KMS-11 (cell line): ENCODE measurements at regions not wholly inside any gene's neighbourhood (a gene's known extent, or its start where the extent isn't known, plus 50 kb on each side); places are given as distances from the start of the nearest gene placed in this dataset.

Source experiments
- H2AFZ ChIP-seq: fragments of 200-600 bp; sonication (generic); 2 replicates; pipeline ENCODE4 v1.6.1; 2016; ENCODE audit warnings: antibody characterized with exemption, mixed run types, low read depth
- H3K27ac ChIP-seq: fragments of 200-600 bp; sonication (generic); 2 replicates; pipeline ENCODE4 v1.6.1; 2016; ENCODE audit warnings: mild to moderate bottlenecking, mixed run types
- H3K27me3 ChIP-seq: fragments of 200-600 bp; sonication (generic); 2 replicates; pipeline ENCODE4 v1.6.1; 2017; ENCODE audit warnings: mild to moderate bottlenecking, low read depth, mixed run types, moderate library complexity; ENCODE audit not compliant: insufficient read depth
- H3K36me3 ChIP-seq: fragments of 200-600 bp; sonication (generic); 2 replicates; pipeline ENCODE4 v1.6.1; 2017; ENCODE audit warnings: mild to moderate bottlenecking, mixed run types; ENCODE audit not compliant: insufficient read depth
- H3K4me1 ChIP-seq: fragments of 200-600 bp; sonication (generic); 2 replicates; pipeline ENCODE4 v1.6.1; 2016; ENCODE audit warnings: mild to moderate bottlenecking, low read depth, mixed run types; ENCODE audit not compliant: poor library complexity, severe bottlenecking
- H3K4me2 ChIP-seq: fragments of 200-600 bp; sonication (generic); 2 replicates; pipeline ENCODE4 v1.7.0; 2016; ENCODE audit warnings: mild to moderate bottlenecking, mixed run types
- H3K4me3 ChIP-seq: fragments of 200-600 bp; sonication (generic); IDR thresholded peaks from 2 replicates; pipeline ENCODE4 v1.6.1; 2017; ENCODE audit warnings: low read depth, low read length, mixed read lengths; ENCODE audit not compliant: insufficient read depth
- H3K79me2 ChIP-seq: fragments of 200-600 bp; sonication (generic); 2 replicates; pipeline ENCODE4 v1.6.1; 2016; ENCODE audit warnings: low read depth, mixed run types; ENCODE audit not compliant: insufficient read depth
- H3K9ac ChIP-seq: fragments of 200-600 bp; sonication (generic); 2 replicates; pipeline ENCODE4 v1.6.1; 2016; ENCODE audit warnings: mild to moderate bottlenecking, mixed run types
- H4K20me1 ChIP-seq: fragments of 200-600 bp; sonication (generic); 2 replicates; pipeline ENCODE4 v1.6.1; 2016; ENCODE audit warnings: mild to moderate bottlenecking, mixed run types; ENCODE audit not compliant: insufficient read depth
- CTCF ChIP-seq: fragments of 200-600 bp; sonication (generic); conservative IDR thresholded peaks from 2 replicates; pipeline ENCODE4 v1.6.1; 2017; ENCODE audit warnings: low read depth, mild to moderate bottlenecking, antibody characterized with exemption, low read length, moderate library complexity, mixed read lengths

- no peaks in the 10 kb centered on the region for H3K27me3 ChIP-seq
- H3K4me1 ChIP-seq: peaks cover 1% of the 10 kb centered on the region
- H3K79me2 ChIP-seq: no peaks in the 10 kb centered on the region
- H4K20me1 ChIP-seq: no peaks in the 10 kb centered on the region
- H3K4me2 ChIP-seq: no peak overlapping the region
- no peaks in the 10 kb centered on the region for H3K36me3 ChIP-seq
- TF ChIP-seq CTCF: no peak
- no peak overlapping the region for H3K27ac ChIP-seq
- H2AFZ ChIP-seq: no peak overlapping the region
- no peak overlapping the region for H3K9ac ChIP-seq
- no peak overlapping the region for H3K4me3 ChIP-seq
Measured at GRCh38 chr3:111319598-111319997, 222.4 kb upstream of the CD96 start.

GRCh38 chr3:111321786-111322185, 220.2 kb upstream of the CD96 start:
- Histone ChIP-seq H3K9ac (no peak overlapping the region), H3K79me2 (no peaks in the 10 kb centered on the region), H3K27ac (no peak overlapping the region), H3K27me3 (no peaks in the 10 kb centered on the region), H2AFZ (no peak overlapping the region), H3K4me3 (no peak overlapping the region), H3K4me2 (no peak overlapping the region), H4K20me1 (no peaks in the 10 kb centered on the region), H3K4me1 (no peaks in the 10 kb centered on the region), H3K36me3 (no peaks in the 10 kb centered on the region)
- TF ChIP-seq CTCF: no peak

- Histone ChIP-seq H4K20me1 (no peaks in the 10 kb centered on the region), H3K4me2 (no peak overlapping the region), H3K4me3 (no peak overlapping the region), H3K9ac (no peak overlapping the region), H3K27ac (no peak overlapping the region), H2AFZ (no peak overlapping the region), H3K27me3 (no peaks in the 10 kb centered on the region), H3K4me1 (no peaks in the 10 kb centered on the region), H3K36me3 (no peaks in the 10 kb centered on the region), H3K79me2 (no peaks in the 10 kb centered on the region)
- no peak for TF ChIP-seq CTCF
Measured at GRCh38 chr3:111323019-111323418, 219.0 kb upstream of the CD96 start.

- no peaks in the 10 kb centered on the region for H3K27me3 ChIP-seq
- no peaks in the 10 kb centered on the region for H3K4me1 ChIP-seq
- H3K4me2 ChIP-seq: no peak overlapping the region
- H4K20me1 ChIP-seq: no peaks in the 10 kb centered on the region
- H3K9ac ChIP-seq: no peak overlapping the region
- H3K27ac ChIP-seq: no peak overlapping the region
- no peak overlapping the region for H3K4me3 ChIP-seq
- TF ChIP-seq CTCF: no peak
- H3K79me2 ChIP-seq: no peaks in the 10 kb centered on the region
- H3K36me3 ChIP-seq: no peaks in the 10 kb centered on the region
- no peak overlapping the region for H2AFZ ChIP-seq
Measured at GRCh38 chr3:111324151-111324550, 217.8 kb upstream of the CD96 start.

- no peaks in the 10 kb centered on the region for H3K79me2 ChIP-seq
- H3K27ac ChIP-seq: no peak overlapping the region
- no peak overlapping the region for H3K9ac ChIP-seq
- no peaks in the 10 kb centered on the region for H3K27me3 ChIP-seq
- H3K4me2 ChIP-seq: no peak overlapping the region
- no peaks in the 10 kb centered on the region for H4K20me1 ChIP-seq
- no peak overlapping the region for H2AFZ ChIP-seq
- H3K4me3 ChIP-seq: no peak overlapping the region
- no peaks in the 10 kb centered on the region for H3K36me3 ChIP-seq
- no peaks in the 10 kb centered on the region for H3K4me1 ChIP-seq
- TF ChIP-seq CTCF: no peak
Measured at GRCh38 chr3:111324645-111325044, 217.4 kb upstream of the CD96 start.
